HCT116 (cell line): ENCODE measurements at regions not wholly inside any gene's neighbourhood (a gene's known extent, or its start where the extent isn't known, plus 50 kb on each side); places are given as distances from the start of the nearest gene placed in this dataset.

Experiments used
- ATAC-seq: fragments of 200-7000 bp; cut with Tn5 transposase; 2 replicates; pipeline ENCODE4 v1.9.1; 2020; ENCODE audit warnings: mild to moderate bottlenecking, moderate library complexity
- BruUV-seq: library from RNA; stranded (reverse); fragments of 400-500 nt; replicated peaks from 2 replicates; lab custom pipeline; 2021; lab: Mats Ljungman, UMichigan
- CTCF ChIA-PET: fragments of 300-600 bp; sonication (Branson Sonifier 250); formaldehyde crosslinking; loops from one replicate; lab custom pipeline; 2021; ENCODE audit warnings: antibody characterized with exemption; lab: Charles Lee
- POLR2A ChIA-PET: fragments of 300-600, 350-600 bp; sonication (Branson Sonifier 250); formaldehyde crosslinking; loops from one replicate; lab custom pipeline; 2021; ENCODE audit warnings: antibody characterized with exemption; lab: Charles Lee
- RAD21 ChIA-PET, 2 experiments: fragments of 300-600 bp; sonication (Branson Sonifier 250); formaldehyde crosslinking; loops; one replicate each; lab custom pipeline; 2023; ENCODE audit warnings: low total read pairs in 2 of 2; ENCODE audit not compliant: uncharacterized antibody in 2 of 2, unreplicated experiment in 2 of 2, low non-redundant PET in 1 of 2; lab: Charles Lee
- DNase-seq: peaks from one replicate; pipeline ENCODE4 v3.0.0-alpha.2; 2010; ENCODE audit warnings: low read depth, low spot score
- H2AFZ ChIP-seq: fragments of 200-600 bp; shearing (Covaris generic), sonication (generic); 2 replicates; pipeline ENCODE4 v1.6.1; 2017; ENCODE audit warnings: low read depth, mixed run types, mixed read lengths, antibody characterized with exemption, low read length; ENCODE audit not compliant: poor library complexity, severe bottlenecking
- H3K27ac ChIP-seq: 2 replicates; pipeline ENCODE4 v1.5.1; 2012; ENCODE audit warnings: low read depth, low read length
- H3K27me3 ChIP-seq: fragments of 200-600 bp; sonication (generic); 2 replicates; pipeline ENCODE4 v1.6.1; 2016; ENCODE audit warnings: mixed run types, low read length, mixed read lengths; ENCODE audit not compliant: insufficient read depth
- H3K36me3 ChIP-seq, 2 experiments: fragments of 200-500 bp in 1 of 2; fragments of 200-600 bp in 1 of 2; sonication (Bioruptor generic) in 1 of 2; sonication (generic) in 1 of 2; 2 replicates each; pipeline versions ENCODE4 v1.5.1 to v1.6.1; 2014 to 2016; ENCODE audit warnings: low read length in 2 of 2, inconsistent platforms in 1 of 2, mixed read lengths in 1 of 2, mixed run types in 1 of 2; ENCODE audit not compliant: insufficient read depth in 2 of 2, control insufficient read depth in 1 of 2
- H3K4me1 ChIP-seq, 2 experiments: fragments of 200-600 bp in 1 of 2; sonication (generic) in 1 of 2; 2 replicates each; pipeline versions ENCODE4 v1.5.1 to v1.6.1; 2012 to 2017; ENCODE audit warnings: low read length in 2 of 2, inconsistent platforms in 1 of 2, mild to moderate bottlenecking in 1 of 2, mixed read lengths in 1 of 2, mixed run types in 1 of 2, moderate library complexity in 1 of 2; ENCODE audit not compliant: insufficient read depth in 2 of 2, control insufficient read depth in 1 of 2
- H3K4me2 ChIP-seq: fragments of 200-600 bp; sonication (generic); 2 replicates; pipeline ENCODE4 v1.6.1; 2017; ENCODE audit warnings: mixed run types, low read length, mixed read lengths
- H3K4me3 ChIP-seq, 2 experiments: fragments of 200-600 bp in 1 of 2; sonication (generic) in 1 of 2; replicated peaks in 1 of 2; 2 replicates each; pipeline ENCODE4 v1.5.1; 2011 to 2016; ENCODE audit warnings: low read length in 2 of 2, control low read depth in 1 of 2, low read depth in 1 of 2, mild to moderate bottlenecking in 1 of 2, mixed read lengths in 1 of 2, mixed run types in 1 of 2
- H3K79me2 ChIP-seq: fragments of 200-600 bp; sonication (generic); 2 replicates; pipeline ENCODE4 v1.6.1; 2017; ENCODE audit warnings: mild to moderate bottlenecking, mixed run types, low read length, moderate library complexity, mixed read lengths; ENCODE audit not compliant: insufficient read depth
- H3K9ac ChIP-seq: fragments of 200-600 bp; sonication (generic); 2 replicates; pipeline ENCODE4 v1.6.1; 2016; ENCODE audit warnings: low read length, mixed read lengths
- H3K9me2 ChIP-seq: fragments of 200-600 bp; sonication (generic), shearing (Covaris generic); 2 replicates; pipeline ENCODE4 v1.6.1; 2017; ENCODE audit warnings: mixed run types, mild to moderate bottlenecking, moderate library complexity; ENCODE audit not compliant: insufficient read depth
- H3K9me3 ChIP-seq, 2 experiments: fragments of 200-500 bp in 1 of 2; fragments of 200-600 bp in 1 of 2; sonication (Bioruptor generic) in 1 of 2; sonication (generic) in 1 of 2; 2 replicates each; pipeline ENCODE4 v1.6.1; 2014 to 2017; ENCODE audit warnings: low read length in 2 of 2, mixed read lengths in 2 of 2, inconsistent platforms in 1 of 2, low read depth in 1 of 2, mild to moderate bottlenecking in 1 of 2, mixed run types in 1 of 2, moderate library complexity in 1 of 2; ENCODE audit not compliant: control insufficient read depth in 1 of 2, insufficient read depth in 1 of 2
- H4K20me1 ChIP-seq: fragments of 200-600 bp; sonication (generic), shearing (Covaris generic); 2 replicates; pipeline ENCODE4 v1.6.1; 2017; ENCODE audit warnings: mixed run types, mild to moderate bottlenecking, moderate library complexity; ENCODE audit not compliant: insufficient read depth
- CBX3 ChIP-seq: IDR thresholded peaks from 2 replicates; pipeline ENCODE4 v1.6.1; 2012; ENCODE audit warnings: low read depth
- CEBPB ChIP-seq: IDR thresholded peaks from 2 replicates; pipeline ENCODE4 v1.6.1; 2012; ENCODE audit warnings: low read depth
- EZH2phosphoT487 ChIP-seq: fragments of 200-600 bp; IDR thresholded peaks from 2 replicates; pipeline ENCODE4 v1.6.1; 2018; ENCODE audit warnings: antibody characterized with exemption, borderline replicate concordance
- POLR2AphosphoS5 ChIP-seq: IDR thresholded peaks from 2 replicates; pipeline ENCODE4 v1.6.1; 2011; ENCODE audit warnings: mild to moderate bottlenecking, low read depth, low read length, moderate library complexity
- SP1 ChIP-seq: IDR thresholded peaks from 2 replicates; pipeline ENCODE4 v1.6.1; 2012; ENCODE audit warnings: low read depth
- TCF7L2 ChIP-seq: IDR thresholded peaks from 2 replicates; pipeline ENCODE4 v1.7.0; 2011; ENCODE audit warnings: borderline replicate concordance, inconsistent platforms; ENCODE audit not compliant: insufficient read depth, insufficient read length; ENCODE audit errors: extremely low read depth
- ZNF274 ChIP-seq: fragments of 200-500 bp; sonication (Bioruptor generic); IDR thresholded peaks from 2 replicates; pipeline ENCODE4 v1.6.1; 2014; ENCODE audit warnings: mild to moderate bottlenecking, low read depth, low read length, inconsistent platforms
- intact Hi-C: fragments of 100-400 bp; cut with micrococcal nuclease; formaldehyde crosslinking; loops from 2 replicates; pipeline ENCODE4 v1.10.0; 2022
- TF ChIP-seq, protein P1 (sequence below): IDR thresholded peaks from 2 replicates; pipeline ENCODE4 v1.6.1; 2011; ENCODE audit warnings: mild to moderate bottlenecking, low read length, moderate library complexity; ENCODE audit not compliant: insufficient replicate concordance; ENCODE audit errors: extremely low read depth
- TF ChIP-seq, protein P2 (sequence below): IDR thresholded peaks from 2 replicates; pipeline ENCODE4 v1.6.1; 2012; ENCODE audit warnings: low read depth

DNA sequence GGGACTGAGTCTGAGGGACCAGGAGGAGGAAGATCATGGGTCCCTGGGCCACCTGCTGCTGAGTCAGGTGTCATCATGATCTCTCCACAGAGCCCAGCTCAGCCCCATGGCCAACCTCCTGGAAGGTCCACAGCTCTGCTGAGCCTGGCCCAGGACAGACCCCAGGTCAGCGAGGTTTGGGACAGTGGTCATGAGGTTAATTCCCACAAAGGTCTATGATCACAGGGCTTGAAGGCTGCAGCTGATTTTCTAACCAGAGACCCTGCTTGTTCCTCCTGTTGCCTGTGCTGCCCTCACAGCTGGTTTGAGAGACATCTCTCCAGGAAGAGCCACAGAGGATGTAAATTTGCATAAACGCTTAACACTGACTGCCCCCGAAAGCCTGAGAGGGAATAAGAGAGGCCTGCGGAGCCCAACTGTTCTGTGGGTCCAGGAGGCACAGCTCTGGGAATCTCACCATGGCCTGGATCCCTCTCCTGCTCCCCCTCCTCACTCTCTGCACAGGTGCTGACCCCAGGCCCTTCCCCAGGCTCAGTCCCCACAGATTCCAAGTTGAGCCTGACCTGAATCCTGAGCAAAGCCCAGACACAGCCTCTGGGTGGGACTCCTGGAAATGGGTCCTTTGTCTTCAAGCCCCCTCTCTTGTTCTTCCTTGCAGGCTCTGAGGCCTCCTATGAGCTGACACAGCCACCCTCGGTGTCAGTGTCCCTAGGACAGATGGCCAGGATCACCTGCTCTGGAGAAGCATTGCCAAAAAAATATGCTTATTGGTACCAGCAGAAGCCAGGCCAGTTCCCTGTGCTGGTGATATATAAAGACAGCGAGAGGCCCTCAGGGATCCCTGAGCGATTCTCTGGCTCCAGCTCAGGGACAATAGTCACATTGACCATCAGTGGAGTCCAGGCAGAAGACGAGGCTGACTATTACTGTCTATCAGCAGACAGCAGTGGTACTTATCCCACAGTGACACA lies 102.8 kb downstream of the GGTLC2 start:
- CTCF ChIA-PET, result interaction anchor here (0.8 to 2.1 kb wide), 7 partner anchors 10 to 207 kb away, joined by 3 to 32 read pairs (median 6); no protein-coding TSS in a partner anchor
- intact Hi-C loops, result loop anchor here (10.0 kb wide), 1 partner anchor 282 kb away; no protein-coding TSS in a partner anchor
- RAD21 ChIA-PET, result no interaction called here
- Histone ChIP-seq H3K4me3 (no peak overlapping the region), H3K9me3 (no peaks in the 10 kb centered on the region), H3K27ac (no peak overlapping the region), H3K27me3 (peaks cover 19% of the 10 kb centered on the region), H2AFZ (no peak overlapping the region), H3K4me2 (no peak overlapping the region), H3K4me1 (no peaks in the 10 kb centered on the region), H3K9ac (no peak overlapping the region), H4K20me1 (no peaks in the 10 kb centered on the region), H3K36me3 (no peaks in the 10 kb centered on the region), H3K79me2 (no peaks in the 10 kb centered on the region), H3K9me2 (no peaks in the 10 kb centered on the region)
- TF ChIP-seq CBX3 (no peak), POLR2AphosphoS5 (no peak), CEBPB (no peak), ZNF274 (no peak), EZH2phosphoT487 (no peak), TCF7L2 (no peak), SP1 (no peak)
- TF ChIP-seq, protein P1, sequence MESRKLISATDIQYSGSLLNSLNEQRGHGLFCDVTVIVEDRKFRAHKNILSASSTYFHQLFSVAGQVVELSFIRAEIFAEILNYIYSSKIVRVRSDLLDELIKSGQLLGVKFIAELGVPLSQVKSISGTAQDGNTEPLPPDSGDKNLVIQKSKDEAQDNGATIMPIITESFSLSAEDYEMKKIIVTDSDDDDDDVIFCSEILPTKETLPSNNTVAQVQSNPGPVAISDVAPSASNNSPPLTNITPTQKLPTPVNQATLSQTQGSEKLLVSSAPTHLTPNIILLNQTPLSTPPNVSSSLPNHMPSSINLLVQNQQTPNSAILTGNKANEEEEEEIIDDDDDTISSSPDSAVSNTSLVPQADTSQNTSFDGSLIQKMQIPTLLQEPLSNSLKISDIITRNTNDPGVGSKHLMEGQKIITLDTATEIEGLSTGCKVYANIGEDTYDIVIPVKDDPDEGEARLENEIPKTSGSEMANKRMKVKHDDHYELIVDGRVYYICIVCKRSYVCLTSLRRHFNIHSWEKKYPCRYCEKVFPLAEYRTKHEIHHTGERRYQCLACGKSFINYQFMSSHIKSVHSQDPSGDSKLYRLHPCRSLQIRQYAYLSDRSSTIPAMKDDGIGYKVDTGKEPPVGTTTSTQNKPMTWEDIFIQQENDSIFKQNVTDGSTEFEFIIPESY, result no peak
- TF ChIP-seq, protein P2, sequence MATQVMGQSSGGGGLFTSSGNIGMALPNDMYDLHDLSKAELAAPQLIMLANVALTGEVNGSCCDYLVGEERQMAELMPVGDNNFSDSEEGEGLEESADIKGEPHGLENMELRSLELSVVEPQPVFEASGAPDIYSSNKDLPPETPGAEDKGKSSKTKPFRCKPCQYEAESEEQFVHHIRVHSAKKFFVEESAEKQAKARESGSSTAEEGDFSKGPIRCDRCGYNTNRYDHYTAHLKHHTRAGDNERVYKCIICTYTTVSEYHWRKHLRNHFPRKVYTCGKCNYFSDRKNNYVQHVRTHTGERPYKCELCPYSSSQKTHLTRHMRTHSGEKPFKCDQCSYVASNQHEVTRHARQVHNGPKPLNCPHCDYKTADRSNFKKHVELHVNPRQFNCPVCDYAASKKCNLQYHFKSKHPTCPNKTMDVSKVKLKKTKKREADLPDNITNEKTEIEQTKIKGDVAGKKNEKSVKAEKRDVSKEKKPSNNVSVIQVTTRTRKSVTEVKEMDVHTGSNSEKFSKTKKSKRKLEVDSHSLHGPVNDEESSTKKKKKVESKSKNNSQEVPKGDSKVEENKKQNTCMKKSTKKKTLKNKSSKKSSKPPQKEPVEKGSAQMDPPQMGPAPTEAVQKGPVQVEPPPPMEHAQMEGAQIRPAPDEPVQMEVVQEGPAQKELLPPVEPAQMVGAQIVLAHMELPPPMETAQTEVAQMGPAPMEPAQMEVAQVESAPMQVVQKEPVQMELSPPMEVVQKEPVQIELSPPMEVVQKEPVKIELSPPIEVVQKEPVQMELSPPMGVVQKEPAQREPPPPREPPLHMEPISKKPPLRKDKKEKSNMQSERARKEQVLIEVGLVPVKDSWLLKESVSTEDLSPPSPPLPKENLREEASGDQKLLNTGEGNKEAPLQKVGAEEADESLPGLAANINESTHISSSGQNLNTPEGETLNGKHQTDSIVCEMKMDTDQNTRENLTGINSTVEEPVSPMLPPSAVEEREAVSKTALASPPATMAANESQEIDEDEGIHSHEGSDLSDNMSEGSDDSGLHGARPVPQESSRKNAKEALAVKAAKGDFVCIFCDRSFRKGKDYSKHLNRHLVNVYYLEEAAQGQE, result no peak
- POLR2A ChIA-PET, result no interaction called here
- DNase-seq, result no peak
- no peak for ATAC-seq
- BruUV-seq, result no TSS peak
